ENCODE measurements at regions not wholly inside any gene's neighbourhood (a gene's known extent, or its start where the extent isn't known, plus 50 kb on each side); places are given as distances from the start of the nearest gene placed in this dataset.

DNA sequence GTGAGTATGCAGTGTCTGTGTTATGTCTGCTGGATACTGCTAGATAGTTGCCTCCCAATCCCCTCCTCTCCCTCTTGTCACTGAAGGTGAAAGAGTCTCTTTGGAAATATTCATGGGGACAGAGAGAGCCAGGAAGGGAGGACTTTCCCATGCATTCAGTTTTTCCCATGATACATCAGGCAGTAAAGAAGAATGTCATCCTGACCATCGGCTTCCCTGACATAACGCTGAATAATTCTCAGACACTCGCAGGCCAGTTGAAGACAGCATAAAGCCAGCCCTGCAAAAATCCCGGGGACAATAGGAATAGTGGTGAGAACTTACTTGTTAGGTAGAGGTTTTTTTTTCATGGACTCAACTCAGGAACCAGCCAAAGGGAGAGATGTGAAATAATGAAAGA, 58.1 kb downstream of the KLF4 start:
- ATAC-seq (replicated peaks) = no peak
- Mint-ChIP-seq H3K4me3 (no peak overlapping the region), H3K27me3 (peaks cover 23% of the 10 kb centered on the region), H3K36me3 (ENCODE audit: low read depth) (no peaks in the 10 kb centered on the region), H3K9me3 (no peaks in the 10 kb centered on the region), H3K27ac (no peak overlapping the region), H3K4me1 (no peaks in the 10 kb centered on the region)

DNA sequence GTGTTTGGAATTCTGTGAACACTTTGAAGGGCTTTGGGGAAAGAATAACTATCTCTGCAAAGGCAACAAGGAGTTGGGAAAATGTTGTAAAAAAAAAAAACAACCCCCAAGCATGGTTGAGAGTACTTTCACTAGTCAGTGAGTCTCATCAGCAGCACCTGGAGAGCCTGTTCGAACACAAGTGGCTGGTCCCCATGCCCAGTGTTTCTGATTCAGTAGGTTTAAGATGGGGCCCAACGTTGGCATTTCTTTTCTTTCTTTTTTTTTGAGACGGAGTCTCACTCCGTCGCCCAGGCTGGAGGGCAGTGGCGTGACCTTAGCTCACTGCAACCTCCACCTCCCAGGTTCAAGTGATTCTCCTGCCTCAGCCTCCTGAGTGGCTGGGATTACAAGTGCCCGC, 59.5 kb downstream of the KLF4 start:
- Mint-ChIP-seq H3K27ac (no peak overlapping the region), H3K4me1 (no peaks in the 10 kb centered on the region), H3K4me3 (no peak overlapping the region), H3K27me3 (peaks cover 21% of the 10 kb centered on the region), H3K36me3 (ENCODE audit: low read depth) (no peaks in the 10 kb centered on the region), H3K9me3 (no peaks in the 10 kb centered on the region)
- ATAC-seq (replicated peaks) = no peak

DNA sequence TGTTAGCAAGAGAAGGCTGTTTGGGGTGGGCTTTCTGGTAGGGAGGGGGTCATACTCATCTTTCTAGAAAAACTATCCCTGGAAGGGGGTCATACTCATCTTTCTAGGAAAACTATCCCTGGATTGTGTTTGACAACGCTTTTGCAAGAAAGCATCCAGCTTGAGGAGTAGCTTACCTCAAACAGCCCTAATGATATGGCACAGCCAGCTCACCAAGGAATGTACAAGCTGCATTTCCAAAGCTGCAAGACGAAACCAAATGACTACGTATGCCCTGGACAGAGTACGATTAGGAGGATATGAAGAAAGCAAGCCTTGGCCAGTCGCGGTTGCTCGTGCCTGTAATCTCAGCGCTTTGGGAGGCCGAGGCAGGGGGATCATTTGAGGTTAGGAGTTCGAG, 63.4 kb downstream of the KLF4 start:
- Mint-ChIP-seq H3K36me3 (ENCODE audit: low read depth) (no peaks in the 10 kb centered on the region), H3K27me3 (peaks cover 14% of the 10 kb centered on the region), H3K4me1 (no peaks in the 10 kb centered on the region), H3K4me3 (no peak overlapping the region), H3K9me3 (no peaks in the 10 kb centered on the region), H3K27ac (no peak overlapping the region)
- no peak for ATAC-seq (replicated peaks)

- peak overlapping the region; percentile 42 for H3K4me3 Mint-ChIP-seq
- peak; percentile 74 for ATAC-seq (replicated peaks)
- H3K27me3 Mint-ChIP-seq = peaks cover 17% of the 10 kb centered on the region
- no peaks in the 10 kb centered on the region for H3K36me3 Mint-ChIP-seq (ENCODE audit: low read depth)
- no peaks in the 10 kb centered on the region for H3K9me3 Mint-ChIP-seq
- no peak overlapping the region for H3K27ac Mint-ChIP-seq
- no peaks in the 10 kb centered on the region for H3K4me1 Mint-ChIP-seq
Observed at GRCh38 chr9:107425101-107426025, 64.2 kb downstream of the KLF4 start.

GRCh38 chr9:107423540-107423939, 66.0 kb downstream of the KLF4 start:
- Mint-ChIP-seq H3K36me3 (ENCODE audit: low read depth) (no peaks in the 10 kb centered on the region), H3K4me1 (no peaks in the 10 kb centered on the region), H3K27me3 (peaks cover 18% of the 10 kb centered on the region), H3K27ac (no peak overlapping the region), H3K9me3 (no peaks in the 10 kb centered on the region), H3K4me3 (no peak overlapping the region)
- no peak for ATAC-seq (replicated peaks)

GRCh38 chr9:107422189-107423185, 67.1 kb downstream of the KLF4 start:
- no peaks in the 10 kb centered on the region for H3K36me3 Mint-ChIP-seq (ENCODE audit: low read depth)
- peak; percentile 52 for ATAC-seq (replicated peaks)
- H3K4me1 Mint-ChIP-seq = no peaks in the 10 kb centered on the region
- no peak overlapping the region for H3K27ac Mint-ChIP-seq
- no peaks in the 10 kb centered on the region for H3K9me3 Mint-ChIP-seq
- no peak overlapping the region for H3K4me3 Mint-ChIP-seq
- H3K27me3 Mint-ChIP-seq = peaks cover 18% of the 10 kb centered on the region

- peaks cover 7% of the 10 kb centered on the region for H3K27me3 Mint-ChIP-seq
- H3K4me1 Mint-ChIP-seq = no peaks in the 10 kb centered on the region
- H3K9me3 Mint-ChIP-seq = no peaks in the 10 kb centered on the region
- H3K4me3 Mint-ChIP-seq = no peak overlapping the region
- no peak for ATAC-seq (replicated peaks)
- no peaks in the 10 kb centered on the region for H3K36me3 Mint-ChIP-seq (ENCODE audit: low read depth)
- no peak overlapping the region for H3K27ac Mint-ChIP-seq
Observed at GRCh38 chr9:107410420-107410819, 79.1 kb downstream of the KLF4 start.

- no peaks in the 10 kb centered on the region for H3K9me3 Mint-ChIP-seq
- H3K36me3 Mint-ChIP-seq (ENCODE audit: low read depth) = no peaks in the 10 kb centered on the region
- H3K27me3 Mint-ChIP-seq = peaks cover 7% of the 10 kb centered on the region
- no peaks in the 10 kb centered on the region for H3K4me1 Mint-ChIP-seq
- no peak for ATAC-seq (replicated peaks)
- H3K27ac Mint-ChIP-seq = no peak overlapping the region
- no peak overlapping the region for H3K4me3 Mint-ChIP-seq
Observed at GRCh38 chr9:107409581-107410389, 79.8 kb downstream of the KLF4 start.

- Mint-ChIP-seq H3K27ac (no peak overlapping the region), H3K4me1 (no peaks in the 10 kb centered on the region), H3K36me3 (ENCODE audit: low read depth) (no peaks in the 10 kb centered on the region), H3K9me3 (no peaks in the 10 kb centered on the region), H3K4me3 (no peak overlapping the region), H3K27me3 (peaks cover 7% of the 10 kb centered on the region)
- ATAC-seq (replicated peaks) = no peak
Observed at GRCh38 chr9:107407675-107408074, 81.9 kb downstream of the KLF4 start.

- no peak for ATAC-seq (replicated peaks)
- Mint-ChIP-seq H3K27ac (no peak overlapping the region), H3K4me3 (no peak overlapping the region), H3K4me1 (no peaks in the 10 kb centered on the region), H3K9me3 (no peaks in the 10 kb centered on the region), H3K36me3 (ENCODE audit: low read depth) (no peaks in the 10 kb centered on the region), H3K27me3 (peaks cover 14% of the 10 kb centered on the region)
Observed at GRCh38 chr9:107405511-107405910, 84.1 kb downstream of the KLF4 start.

DNA sequence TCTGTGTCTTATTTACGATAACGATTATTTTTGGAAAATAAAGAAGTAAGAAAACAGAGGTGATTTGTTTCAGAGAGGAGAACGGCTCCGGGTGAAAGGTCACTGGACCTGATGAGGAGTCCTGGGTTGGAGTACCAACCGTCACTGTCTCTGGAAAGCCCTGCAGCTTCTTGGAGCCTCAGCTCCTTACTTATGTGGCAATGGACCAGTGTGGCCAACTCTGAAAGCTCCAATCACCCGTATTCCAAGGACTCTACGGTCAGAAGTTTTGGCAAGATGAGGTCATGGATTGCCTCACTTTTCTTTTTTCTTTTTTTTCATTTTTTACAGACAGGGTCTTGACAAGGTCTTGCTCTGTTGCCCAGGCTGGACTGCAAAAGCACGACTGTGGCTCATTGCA, 84.8 kb downstream of the KLF4 start:
- no peak overlapping the region for H3K4me3 Mint-ChIP-seq
- no peaks in the 10 kb centered on the region for H3K36me3 Mint-ChIP-seq (ENCODE audit: low read depth)
- H3K27ac Mint-ChIP-seq = no peak overlapping the region
- ATAC-seq (replicated peaks) = no peak
- no peaks in the 10 kb centered on the region for H3K9me3 Mint-ChIP-seq
- H3K4me1 Mint-ChIP-seq = no peaks in the 10 kb centered on the region
- peaks cover 14% of the 10 kb centered on the region for H3K27me3 Mint-ChIP-seq

DNA sequence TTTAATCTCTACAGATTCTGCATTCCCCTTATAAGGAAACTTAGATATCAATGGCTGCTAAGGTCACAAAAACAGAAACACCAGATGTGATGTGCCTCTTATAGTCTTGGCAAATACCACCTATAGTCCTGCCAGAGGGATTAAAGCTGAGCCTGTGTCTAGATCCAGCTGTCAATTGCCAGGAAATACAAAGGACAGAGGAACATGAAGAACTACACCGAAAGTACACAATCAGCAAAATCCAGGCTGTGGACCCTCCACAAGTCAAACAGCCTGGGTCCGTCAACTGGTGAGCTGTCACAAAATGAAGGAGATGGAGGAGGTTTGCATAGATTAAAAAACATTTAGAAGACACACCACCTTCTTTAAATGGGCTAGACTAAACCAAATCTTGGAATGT, 85.4 kb downstream of the KLF4 start:
- Mint-ChIP-seq H3K27me3 (peaks cover 14% of the 10 kb centered on the region), H3K27ac (no peak overlapping the region), H3K4me1 (no peaks in the 10 kb centered on the region), H3K4me3 (no peak overlapping the region), H3K36me3 (ENCODE audit: low read depth) (no peaks in the 10 kb centered on the region), H3K9me3 (no peaks in the 10 kb centered on the region)
- ATAC-seq (replicated peaks) = no peak

GRCh38 chr9:107397076-107398044, 92.2 kb downstream of the KLF4 start:
- ATAC-seq (replicated peaks) = no peak
- Mint-ChIP-seq H3K27me3 (peaks cover 7% of the 10 kb centered on the region), H3K9me3 (no peaks in the 10 kb centered on the region), H3K4me1 (no peaks in the 10 kb centered on the region), H3K36me3 (ENCODE audit: low read depth) (no peaks in the 10 kb centered on the region), H3K4me3 (no peak overlapping the region), H3K27ac (no peak overlapping the region)
